Neural progenitor cell (in vitro differentiated cells): ENCODE measurements at regions not wholly inside any gene's neighbourhood (a gene's known extent, or its start where the extent isn't known, plus 50 kb on each side); places are given as distances from the start of the nearest gene placed in this dataset.

Experiments used
- CTCF ChIP-seq: fragments of 200-600 bp; sonication (generic); IDR thresholded peaks from 2 replicates; pipeline ENCODE4 v1.5.1; 2017; ENCODE audit warnings: antibody characterized with exemption, mild to moderate bottlenecking
- EZH2 ChIP-seq: fragments of 200-600 bp; sonication (generic); IDR thresholded peaks from 2 replicates; pipeline ENCODE4 v1.6.1; 2017; ENCODE audit warnings: antibody characterized with exemption, mild to moderate bottlenecking, moderate library complexity

GRCh38 chr7:92961961-92962360 lies 125.6 kb upstream of the CDK6 start:
- TF ChIP-seq CTCF (no peak), EZH2 (no peak)
